B cell (primary cell): ENCODE measurements at regions not wholly inside any gene's neighbourhood (a gene's known extent, or its start where the extent isn't known, plus 50 kb on each side); places are given as distances from the start of the nearest gene placed in this dataset.

Source experiments
- ATAC-seq: fragments of 200-7000 bp; cut with Tn5 transposase; one replicate; pipeline ENCODE4 v1.10.0; 2021; ENCODE audit warnings: low read depth, mild to moderate bottlenecking, moderate number of reproducible peaks, moderate library complexity
- CTCF ChIA-PET: fragments of 350-600 bp; sonication (Branson Sonifier 250); formaldehyde crosslinking; loops from one replicate; lab custom pipeline; 2021; ENCODE audit warnings: antibody characterized with exemption, inconsistent platforms; lab: Charles Lee
- POLR2A ChIA-PET: fragments of 350-600 bp; sonication (Branson Sonifier 250); formaldehyde crosslinking; loops from one replicate; lab custom pipeline; 2021; ENCODE audit warnings: antibody characterized with exemption; lab: Charles Lee
- DNase-seq: peaks from one replicate; pipeline ENCODE4 v3.0.0; 2013
- H2AFZ ChIP-seq: 2 replicates; pipeline ENCODE4 v1.6.1; 2012; ENCODE audit warnings: mild to moderate bottlenecking, low read depth, low read length; ENCODE audit not compliant: insufficient read depth, poor library complexity, severe bottlenecking
- H3K27ac ChIP-seq, 2 donors: 1 replicate in 1 of 2; 2 replicates in 1 of 2; pipeline ENCODE4 v1.5.1; 2012 to 2013; ENCODE audit warnings: low read length in 2 of 2, mild to moderate bottlenecking in 2 of 2, moderate library complexity in 1 of 2
- H3K27me3 ChIP-seq, 4 experiments: fragments of 200-600 bp in 1 of 4; sonication (generic) in 1 of 4; replicated peaks in 1 of 4; 1 replicate in 2 of 4; 2 replicates in 2 of 4; pipeline versions ENCODE4 v1.6.1 to v1.7.0; 2013 to 2016; ENCODE audit warnings: low read length in 3 of 4, mild to moderate bottlenecking in 2 of 4, mixed read lengths in 1 of 4, moderate library complexity in 1 of 4; ENCODE audit not compliant: insufficient read depth in 4 of 4, control insufficient read depth in 3 of 4; ENCODE audit errors: control extremely low read depth in 1 of 4
- H3K36me3 ChIP-seq, 2 experiments: replicated peaks in 1 of 2; 1 replicate in 1 of 2; 2 replicates in 1 of 2; pipeline versions ENCODE4 v1.6.1 to v1.7.1; 2013; ENCODE audit warnings: low read length in 1 of 2; ENCODE audit not compliant: insufficient read depth in 2 of 2, control insufficient read depth in 1 of 2; ENCODE audit errors: control extremely low read depth in 1 of 2, extremely low read depth in 1 of 2
- H3K4me1 ChIP-seq, 2 donors: fragments of 200-600 bp in 1 of 2; sonication (generic) in 1 of 2; 1 replicate in 1 of 2; 2 replicates in 1 of 2; pipeline versions ENCODE4 v1.5.1 to v1.6.1; 2013 to 2017; ENCODE audit warnings: low read length in 2 of 2; ENCODE audit not compliant: control insufficient read depth in 2 of 2, insufficient read depth in 2 of 2
- H3K4me2 ChIP-seq: replicated peaks from 2 replicates; pipeline ENCODE3; 2012; ENCODE audit warnings: mild to moderate bottlenecking, low read depth, low read length; ENCODE audit not compliant: poor library complexity, severe bottlenecking
- H3K4me3 ChIP-seq, 5 experiments: fragments of 200-600 bp in 1 of 5; sonication (generic) in 1 of 5; 1 replicate in 3 of 5; 2 replicates in 2 of 5; pipeline versions ENCODE4 v1.5.1 to v1.7.0; 2011 to 2016; ENCODE audit warnings: low read length in 4 of 5, mild to moderate bottlenecking in 4 of 5, low read depth in 2 of 5, control low read depth in 1 of 5, moderate library complexity in 1 of 5; ENCODE audit not compliant: insufficient read depth in 1 of 5; ENCODE audit errors: control extremely low read depth in 1 of 5, extremely low read depth in 1 of 5
- H3K79me2 ChIP-seq: fragments of 200-600 bp; sonication (generic); one replicate; pipeline ENCODE4 v1.6.0; 2016; ENCODE audit warnings: low read length; ENCODE audit not compliant: control insufficient read depth, insufficient read depth
- H3K9ac ChIP-seq: fragments of 200-600 bp; sonication (generic); 2 replicates; pipeline ENCODE4 v1.6.1; 2017; ENCODE audit warnings: mild to moderate bottlenecking, low read length, moderate library complexity
- H3K9me3 ChIP-seq, 3 donors: one replicate each; pipeline versions ENCODE4 v1.6.1 to v1.7.1; 2013; ENCODE audit warnings: low read length in 2 of 3; ENCODE audit not compliant: control insufficient read depth in 2 of 3, insufficient read depth in 1 of 3; ENCODE audit errors: control extremely low read depth in 1 of 3
- H4K20me1 ChIP-seq: 2 replicates; pipeline ENCODE4 v1.6.0; 2012; ENCODE audit warnings: mild to moderate bottlenecking, low read length; ENCODE audit not compliant: insufficient read depth, control insufficient read depth, poor library complexity, severe bottlenecking
- H3K27ac Mint-ChIP-seq: one replicate; pipeline ENCODE4 v1.8.0; 2021; ENCODE audit warnings: mixed read lengths
- H3K27me3 Mint-ChIP-seq: one replicate; pipeline ENCODE4 v1.8.0; 2021; ENCODE audit warnings: mixed read lengths
- H3K4me1 Mint-ChIP-seq: one replicate; pipeline ENCODE4 v1.8.0; 2021; ENCODE audit warnings: mixed read lengths
- H3K4me3 Mint-ChIP-seq: one replicate; pipeline ENCODE4 v1.8.0; 2021; ENCODE audit warnings: mixed read lengths
- H3K9me3 Mint-ChIP-seq: one replicate; pipeline ENCODE4 v1.8.0; 2022; ENCODE audit warnings: mixed read lengths; ENCODE audit not compliant: insufficient read depth
- CTCF ChIP-seq: fragments of 200-600 bp; IDR thresholded peaks from one replicate; pipeline ENCODE4 v1.8.0; 2022; ENCODE audit warnings: antibody characterized with exemption, mild to moderate bottlenecking
- EZH2 ChIP-seq: IDR thresholded peaks from 2 replicates; pipeline ENCODE4 v1.6.1; 2012; ENCODE audit warnings: borderline replicate concordance, low read depth, mild to moderate bottlenecking, moderate library complexity, low read length; ENCODE audit not compliant: insufficient read depth, poor library complexity, severe bottlenecking
- WGBS: methylation state at CpG from one replicate; pipeline ENCODE4 v1.1.5; 2013; ENCODE audit warnings: missing lambda C conversion rate; ENCODE audit not compliant: insufficient coverage; 5-methylcytosine and 5-hydroxymethylcytosine counted together
- intact Hi-C: fragments of 100-400 bp; cut with micrococcal nuclease; formaldehyde crosslinking; loops from one replicate; pipeline ENCODE4 v1.10.0; 2022

GRCh38 chr7:142432377-142432776 is 174.5 kb upstream of the PRSS58 start:
- Mint-ChIP-seq H3K27ac (no peak overlapping the region), H3K27me3 (peaks cover 32% of the 10 kb centered on the region), H3K4me1 (peaks cover 12% of the 10 kb centered on the region), H3K4me3 (no peak overlapping the region), H3K9me3 (no peaks in the 10 kb centered on the region)
- ChIA-PET POLR2A (no interaction called here), CTCF (no interaction called here)
- H3K4me1 ChIP-seq: peaks cover 0 to 8% of the 10 kb centered on the region in 2 donors
- no peaks in the 10 kb centered on the region for H3K79me2 ChIP-seq
- no peak overlapping the region for H3K4me3 ChIP-seq
- no peak overlapping the region for H3K9ac ChIP-seq
- H3K9me3 ChIP-seq: no peaks in the 10 kb centered on the region
- H3K27me3 ChIP-seq: no peaks in the 10 kb centered on the region
- 83% methylated on average over 2 of the region's 2 CpGs for WGBS
- H3K4me2 ChIP-seq: no peak overlapping the region
- no peak for TF ChIP-seq CTCF
- no peak for TF ChIP-seq EZH2
- H3K27ac ChIP-seq: no peak overlapping the region
- no peaks in the 10 kb centered on the region for H4K20me1 ChIP-seq
- ATAC-seq (no peak), DNase-seq (no peak)
- H3K36me3 ChIP-seq: no peaks in the 10 kb centered on the region
- intact Hi-C loops: no loop called here
- no peak overlapping the region for H2AFZ ChIP-seq

- DNase-seq: no peak
- no peak overlapping the region for H2AFZ ChIP-seq
- H3K27ac ChIP-seq: no peak overlapping the region
- H3K9me3 ChIP-seq: no peaks in the 10 kb centered on the region
- no peaks in the 10 kb centered on the region for H4K20me1 ChIP-seq
- no peak for ATAC-seq
- Mint-ChIP-seq H3K9me3 (no peaks in the 10 kb centered on the region), H3K27me3 (peaks cover 29% of the 10 kb centered on the region), H3K4me3 (no peak overlapping the region), H3K27ac (no peak overlapping the region), H3K4me1 (peaks cover 12% of the 10 kb centered on the region)
- ChIA-PET CTCF (no interaction called here), POLR2A (no interaction called here)
- WGBS: no CpG with 5 or more reads among the region's 2 CpGs
- no peak overlapping the region for H3K4me2 ChIP-seq
- H3K79me2 ChIP-seq: no peaks in the 10 kb centered on the region
- H3K4me1 ChIP-seq: peaks cover 0 to 8% of the 10 kb centered on the region in 2 donors
- intact Hi-C loops: no loop called here
- no peaks in the 10 kb centered on the region for H3K36me3 ChIP-seq
- no peak for TF ChIP-seq EZH2
- no peak for TF ChIP-seq CTCF
- H3K9ac ChIP-seq: no peak overlapping the region
- no peaks in the 10 kb centered on the region for H3K27me3 ChIP-seq
- no peak overlapping the region for H3K4me3 ChIP-seq
Measured at GRCh38 chr7:142431491-142431890, 173.6 kb upstream of the PRSS58 start.
